HG02678 (cell line): ENCODE measurements at regions not wholly inside any gene's neighbourhood (a gene's known extent, or its start where the extent isn't known, plus 50 kb on each side); places are given as distances from the start of the nearest gene placed in this dataset.
"Not testable (repeated sequence)": the region's sequence is repeated elsewhere in the genome, so short reads cannot be mapped to it uniquely, and the experiment has no call there.

Source experiments
- ATAC-seq: cut with Tn5 transposase; IDR thresholded peaks from one replicate; pipeline ENCODE4 v1.9.1; 2021; ENCODE audit warnings: mild to moderate bottlenecking, moderate library complexity; ENCODE audit not compliant: unreplicated experiment

DNA sequence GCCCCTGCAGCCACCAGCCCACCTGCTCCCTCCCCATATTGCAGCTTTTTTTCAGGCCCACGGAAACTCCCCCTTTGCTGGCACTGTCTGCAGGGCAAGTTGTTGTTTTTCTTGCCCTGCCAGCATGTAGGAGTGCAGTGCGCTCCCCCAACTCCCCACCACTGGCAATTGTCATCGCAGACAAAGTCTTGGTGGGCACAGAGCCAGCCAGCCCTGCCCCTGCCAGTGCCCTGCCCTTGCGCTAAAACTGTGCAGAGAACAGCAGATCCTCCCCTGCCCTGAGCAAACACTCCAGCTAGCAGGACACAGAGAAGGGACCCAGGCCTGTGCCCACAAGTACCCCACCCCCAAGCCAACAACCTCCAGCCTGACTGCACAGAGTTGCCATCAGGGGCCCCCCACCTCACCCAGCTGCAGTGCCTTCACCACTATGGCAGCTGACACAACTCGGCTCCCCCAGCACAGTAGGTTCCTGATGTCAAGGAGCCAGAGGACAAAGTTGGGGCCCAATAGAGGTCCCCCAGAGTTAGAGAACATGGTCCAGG lies 158.1 kb upstream of the ARHGAP42 start:
- ATAC-seq: no peak

- not testable (repeated sequence) for ATAC-seq
These were observed 155.8 kb upstream of the ARHGAP42 start for GRCh38 chr11:100531290-100531689.

DNA sequence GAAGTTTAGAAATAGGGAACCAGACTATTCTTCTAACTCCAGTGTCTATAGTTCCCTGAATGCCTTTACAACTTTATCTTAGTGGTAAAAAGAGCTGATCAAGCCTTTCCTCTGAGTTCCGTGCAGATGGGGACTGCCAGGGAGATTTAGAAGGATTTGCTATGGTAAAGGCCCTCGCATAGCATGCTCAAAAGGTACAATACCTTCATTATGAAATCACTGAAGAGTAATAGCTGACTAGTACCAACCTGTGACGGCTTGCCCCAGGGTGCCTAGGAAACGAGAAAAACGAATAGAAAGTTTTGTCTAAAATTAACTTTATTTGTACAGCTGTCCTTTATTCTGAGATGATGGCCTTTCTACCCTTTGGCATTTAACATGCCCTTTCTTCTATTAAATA lies 150.1 kb upstream of the ARHGAP42 start:
- ATAC-seq: no peak

DNA sequence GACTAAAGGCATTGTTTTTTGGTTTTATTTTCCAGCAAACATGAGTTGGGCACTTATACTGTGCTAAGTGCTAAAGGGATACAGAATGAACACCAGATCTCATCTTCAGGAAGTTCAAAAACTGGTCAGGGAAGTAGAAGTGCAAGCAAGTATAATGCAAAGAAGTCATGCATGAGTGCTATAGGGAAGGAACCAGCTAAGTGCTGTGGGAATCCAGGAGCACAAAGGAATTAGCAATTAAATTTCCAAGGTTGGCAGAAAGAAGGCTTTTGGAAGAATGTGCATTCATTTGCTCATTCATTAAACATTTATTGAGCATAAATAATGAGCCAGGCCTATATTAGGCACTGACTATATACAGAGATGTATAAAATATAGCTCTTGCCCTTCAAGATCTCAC lies 143.7 kb upstream of the ARHGAP42 start:
- no peak for ATAC-seq

- no peak for ATAC-seq
These were observed 141.5 kb upstream of the ARHGAP42 start for GRCh38 chr11:100545556-100545955.

- no peak for ATAC-seq
These were observed 141.1 kb upstream of the ARHGAP42 start for GRCh38 chr11:100545970-100546369.

- no peak for ATAC-seq
These were observed 140.4 kb upstream of the ARHGAP42 start for GRCh38 chr11:100546714-100547113.

GRCh38 chr11:100550298-100550697 lies 136.8 kb upstream of the ARHGAP42 start:
- no peak for ATAC-seq

GRCh38 chr11:100550912-100551632 lies 136.0 kb upstream of the ARHGAP42 start:
- no peak for ATAC-seq

- no peak for ATAC-seq
These were observed 131.2 kb upstream of the ARHGAP42 start for GRCh38 chr11:100555931-100556330.

DNA sequence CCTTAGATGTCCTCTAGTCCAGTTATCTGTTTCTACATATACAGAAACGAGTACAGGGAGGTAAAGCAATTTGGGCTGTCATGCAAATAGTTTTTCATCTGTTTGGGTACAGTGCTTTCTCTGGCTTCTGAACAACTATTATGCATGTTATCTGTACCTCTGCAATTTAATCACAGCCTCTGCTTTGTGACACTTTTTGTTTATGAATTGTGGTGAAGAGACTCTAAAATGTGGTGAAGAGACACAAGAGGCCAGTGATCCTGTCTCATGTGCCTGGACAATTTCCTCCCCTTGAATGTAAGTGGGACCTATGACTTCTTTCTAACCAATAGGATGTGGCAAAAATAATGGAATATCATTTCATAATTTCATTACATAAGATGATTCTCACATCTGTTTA lies 130.3 kb upstream of the ARHGAP42 start:
- ATAC-seq: no peak

DNA sequence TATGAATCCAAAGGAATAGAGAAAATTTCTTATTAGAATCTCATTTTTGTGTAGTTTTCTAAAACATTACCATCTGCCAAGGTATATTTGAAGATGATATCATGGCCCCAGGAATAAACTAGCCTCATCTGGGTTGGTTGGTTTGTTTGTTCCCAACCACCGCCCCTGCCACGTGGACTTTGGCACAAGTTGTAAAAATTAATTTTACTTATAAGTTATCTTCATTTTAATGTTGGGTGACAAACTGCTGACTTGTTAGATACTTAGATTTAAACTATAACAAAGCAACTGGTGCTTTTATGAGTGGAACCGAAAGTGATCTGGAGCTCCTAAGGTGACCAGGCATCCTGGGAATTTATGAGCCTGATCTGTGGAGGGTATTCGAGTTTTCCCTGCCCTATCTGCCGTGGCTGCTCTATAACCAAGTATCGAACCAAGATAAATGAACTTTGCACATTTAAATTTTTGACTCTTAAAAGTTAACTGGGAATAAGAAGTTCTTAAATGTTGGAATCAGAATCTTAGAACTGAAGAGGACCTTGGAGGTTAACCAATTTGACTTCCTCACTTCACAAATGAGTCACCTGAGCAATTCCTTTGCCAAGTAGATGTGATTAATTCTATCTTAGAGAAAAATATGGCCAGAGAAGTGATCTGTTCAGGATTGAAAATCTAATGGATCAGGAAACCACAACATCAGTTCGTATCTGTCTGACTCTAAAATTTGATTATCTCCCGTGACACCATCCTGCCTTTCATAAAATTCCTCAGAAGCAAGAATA lies 129.1 kb upstream of the ARHGAP42 start:
- no peak for ATAC-seq

GRCh38 chr11:100560606-100561005 lies 126.5 kb upstream of the ARHGAP42 start:
- no peak for ATAC-seq

GRCh38 chr11:100561323-100561722 lies 125.8 kb upstream of the ARHGAP42 start:
- no peak for ATAC-seq

- no peak for ATAC-seq
These were observed 125.0 kb upstream of the ARHGAP42 start for GRCh38 chr11:100562128-100562527.

DNA sequence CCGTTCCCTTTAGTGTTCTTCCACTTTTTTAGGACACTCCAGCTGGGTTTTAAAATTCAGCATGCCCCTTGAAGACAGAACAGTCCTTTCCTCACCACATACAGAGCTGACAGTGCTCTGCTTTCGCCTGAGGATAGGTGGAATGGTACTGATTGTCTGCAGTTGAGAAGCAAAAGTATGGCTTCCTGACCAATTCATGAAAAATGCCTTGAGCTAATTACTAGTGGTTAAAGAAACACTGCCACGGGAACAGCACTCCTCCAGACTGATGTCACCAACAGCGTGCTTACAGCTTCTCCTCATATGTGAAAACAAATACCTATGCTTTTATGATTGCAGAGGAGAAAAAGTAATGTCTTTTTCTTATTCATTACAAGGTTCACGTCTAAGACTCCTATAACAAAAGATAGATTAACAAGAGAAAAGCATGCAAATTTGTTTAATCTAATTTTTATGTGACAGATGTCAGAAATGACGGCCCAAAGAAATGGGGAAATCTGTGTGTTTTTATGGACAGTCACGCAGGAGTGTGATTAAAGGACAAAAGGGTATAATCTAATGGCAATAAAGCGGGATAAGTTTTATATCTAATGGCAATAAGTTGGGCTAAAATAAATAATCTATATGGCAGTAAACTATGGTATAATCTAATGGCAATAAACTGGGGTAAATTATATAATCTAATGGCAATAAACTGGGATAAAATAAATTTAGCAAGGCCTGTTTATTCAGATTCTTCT lies 123.4 kb upstream of the ARHGAP42 start:
- ATAC-seq: no peak

DNA sequence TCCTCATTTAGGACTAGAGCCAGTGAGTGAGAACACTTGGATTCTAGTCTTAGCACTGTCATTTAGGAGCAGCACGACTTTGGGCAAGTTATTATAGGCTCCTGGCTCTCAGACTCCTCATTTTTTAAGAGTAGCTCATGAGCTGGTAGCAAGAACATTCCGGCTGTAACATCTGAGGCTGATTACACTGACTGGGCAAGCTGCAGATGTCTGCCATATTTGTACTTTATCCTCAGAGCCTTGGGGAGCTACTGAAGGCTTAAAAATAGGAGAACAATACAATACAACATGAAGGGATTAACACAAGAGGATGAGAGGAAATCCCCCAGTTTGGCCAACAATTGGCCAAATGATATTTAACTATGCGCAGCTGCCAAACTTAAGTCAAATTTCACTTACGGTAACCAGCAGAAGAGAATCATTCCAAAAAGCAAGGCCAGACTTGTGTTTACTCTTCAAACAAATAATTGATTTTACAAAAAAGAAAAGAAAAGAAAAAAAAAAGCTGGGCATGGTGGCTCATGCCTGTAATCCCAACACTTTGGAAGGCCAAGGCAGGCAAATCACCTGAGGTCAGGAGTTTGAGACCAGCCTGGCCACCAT lies 113.1 kb upstream of the ARHGAP42 start:
- ATAC-seq: no peak

DNA sequence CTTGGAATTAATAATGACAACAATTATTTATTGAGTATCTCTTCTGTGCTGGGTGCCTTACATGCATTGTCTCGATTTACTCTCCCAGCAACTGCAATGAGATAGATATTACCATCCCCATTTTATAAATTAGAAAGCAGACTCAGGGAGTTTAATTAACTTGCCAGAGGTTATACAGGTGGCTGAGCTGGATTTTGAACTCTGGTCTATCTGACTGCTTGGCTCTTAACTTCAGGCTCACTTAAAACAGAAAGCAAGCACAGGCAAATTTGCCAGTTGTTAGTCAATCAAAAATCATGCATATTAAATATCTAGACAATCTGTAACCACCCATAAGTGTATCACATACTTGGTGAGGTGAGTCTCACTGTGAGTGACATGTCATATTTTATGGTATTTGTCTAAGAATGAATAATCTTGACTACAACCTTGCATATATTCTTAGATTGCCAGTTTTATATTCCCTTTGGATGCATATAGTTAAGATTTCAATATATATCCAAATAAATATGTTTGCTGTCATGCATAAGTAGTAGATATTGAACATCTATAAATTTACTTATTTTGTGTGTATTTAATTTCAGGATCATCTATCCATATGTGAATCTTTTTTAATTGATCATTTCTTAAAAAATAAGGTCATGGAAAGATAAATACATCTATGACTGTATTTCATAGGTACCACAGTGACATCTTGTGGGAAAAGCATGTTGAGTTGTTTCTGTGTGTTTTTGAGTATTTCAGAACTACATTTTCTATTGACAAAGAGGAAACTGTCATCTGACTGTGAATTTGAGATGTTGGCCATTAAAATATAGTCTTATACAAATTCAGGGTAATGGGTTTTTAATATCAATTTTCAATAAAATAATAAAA lies 112.0 kb upstream of the ARHGAP42 start:
- ATAC-seq: no peak

DNA sequence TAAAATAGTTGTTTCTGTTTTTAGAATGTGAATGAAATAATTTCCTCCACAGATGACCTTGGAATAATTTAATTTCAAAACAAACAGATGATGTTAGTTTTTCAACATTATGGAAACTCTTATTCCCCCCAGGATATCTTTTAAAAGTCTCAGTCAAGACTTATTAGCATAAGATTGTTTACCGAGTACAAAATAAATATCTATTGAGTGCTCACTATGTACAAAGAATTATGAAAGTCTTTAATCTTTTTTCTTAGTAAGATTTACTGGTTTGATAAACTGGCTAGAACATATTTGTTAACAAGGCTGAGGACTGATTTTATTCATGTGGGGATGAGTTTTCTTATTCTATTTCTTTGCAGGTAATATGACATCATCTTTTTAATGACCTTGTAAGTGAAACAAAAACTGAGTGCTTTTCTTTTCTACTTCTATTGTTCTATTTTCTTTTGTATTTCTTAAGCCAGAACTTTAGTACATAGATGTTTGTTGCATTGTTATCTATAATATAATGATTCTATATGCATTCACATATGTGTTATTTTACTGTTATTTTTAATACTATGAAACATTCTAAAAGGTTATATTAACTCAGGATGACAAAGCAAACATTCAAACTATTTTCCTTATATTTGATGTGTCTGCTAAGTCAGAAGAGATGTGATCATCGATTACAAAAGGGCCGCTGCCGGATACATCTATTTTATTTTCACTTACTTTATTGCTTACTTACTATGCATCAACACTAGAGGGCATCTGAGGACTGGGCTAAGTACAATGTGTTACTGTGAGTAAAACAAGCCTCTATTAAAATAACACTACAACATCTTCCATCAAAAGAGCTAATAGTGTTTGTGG lies 111.0 kb upstream of the ARHGAP42 start:
- peak; percentile 87 for ATAC-seq
